ENCODE measurements at regions not wholly inside any gene's neighbourhood (a gene's known extent, or its start where the extent isn't known, plus 50 kb on each side); places are given as distances from the start of the nearest gene placed in this dataset.
A peak's percentile ranks its signal among the peaks of the same experiment; 100 is the strongest.

DNA sequence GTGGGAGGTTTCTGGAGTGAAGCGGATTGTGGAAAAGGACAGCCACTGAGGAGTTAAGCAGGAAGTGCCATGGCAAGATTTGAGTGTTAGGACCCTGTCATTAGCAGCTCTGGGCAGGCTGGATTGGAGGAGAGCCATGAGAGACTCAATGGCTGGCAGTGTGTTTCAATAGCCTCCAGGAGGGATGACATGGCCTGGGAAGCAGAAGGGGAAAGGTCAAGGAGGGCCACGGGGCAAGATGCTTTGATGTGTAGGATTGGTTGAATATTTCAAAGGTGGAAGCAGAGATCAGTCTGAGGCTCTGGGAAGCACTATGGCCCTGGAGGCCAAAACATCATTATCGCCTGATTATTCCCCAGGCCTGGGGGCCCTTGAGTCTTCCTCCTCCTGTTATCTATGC, 229.0 kb upstream of the HS6ST1 start:
- Histone ChIP-seq H3K9me3 (no peaks in the 10 kb centered on the region), H3K36me3 (no peaks in the 10 kb centered on the region), H3K4me1 (no peaks in the 10 kb centered on the region), H3K27ac (no peak overlapping the region), H3K27me3 (no peaks in the 10 kb centered on the region), H3K4me3 (no peak overlapping the region)
- DNase-seq, result no peak
- intact Hi-C loops (cut with DNase I), result no loop called here
- TF ChIP-seq, protein P1, sequence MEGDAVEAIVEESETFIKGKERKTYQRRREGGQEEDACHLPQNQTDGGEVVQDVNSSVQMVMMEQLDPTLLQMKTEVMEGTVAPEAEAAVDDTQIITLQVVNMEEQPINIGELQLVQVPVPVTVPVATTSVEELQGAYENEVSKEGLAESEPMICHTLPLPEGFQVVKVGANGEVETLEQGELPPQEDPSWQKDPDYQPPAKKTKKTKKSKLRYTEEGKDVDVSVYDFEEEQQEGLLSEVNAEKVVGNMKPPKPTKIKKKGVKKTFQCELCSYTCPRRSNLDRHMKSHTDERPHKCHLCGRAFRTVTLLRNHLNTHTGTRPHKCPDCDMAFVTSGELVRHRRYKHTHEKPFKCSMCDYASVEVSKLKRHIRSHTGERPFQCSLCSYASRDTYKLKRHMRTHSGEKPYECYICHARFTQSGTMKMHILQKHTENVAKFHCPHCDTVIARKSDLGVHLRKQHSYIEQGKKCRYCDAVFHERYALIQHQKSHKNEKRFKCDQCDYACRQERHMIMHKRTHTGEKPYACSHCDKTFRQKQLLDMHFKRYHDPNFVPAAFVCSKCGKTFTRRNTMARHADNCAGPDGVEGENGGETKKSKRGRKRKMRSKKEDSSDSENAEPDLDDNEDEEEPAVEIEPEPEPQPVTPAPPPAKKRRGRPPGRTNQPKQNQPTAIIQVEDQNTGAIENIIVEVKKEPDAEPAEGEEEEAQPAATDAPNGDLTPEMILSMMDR (IDR thresholded peaks at IDR 0.05), result no peak
- ATAC-seq, result no peak

DNA sequence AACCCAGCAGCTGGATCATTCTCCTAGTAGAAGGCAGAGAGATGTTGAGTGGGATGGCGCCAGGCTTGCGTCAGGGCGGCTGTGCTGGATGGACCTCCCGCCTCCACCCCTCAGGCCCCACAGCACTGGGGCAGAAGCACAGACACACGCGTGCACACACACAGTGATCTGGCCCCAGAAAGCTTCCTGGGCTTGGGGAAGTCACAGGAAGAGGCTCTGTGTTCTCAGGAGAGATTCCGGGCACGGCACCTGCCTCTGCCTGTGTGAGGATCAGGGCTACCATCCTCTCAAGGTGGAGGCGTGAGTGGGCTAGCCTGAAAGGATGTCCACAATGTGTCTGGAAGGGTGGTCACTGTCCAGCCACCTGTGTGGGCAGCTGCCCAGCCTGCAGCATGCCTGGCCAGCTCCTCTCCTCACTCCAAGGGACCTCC, 229.8 kb upstream of the HS6ST1 start:
- TF ChIP-seq, protein P1 (IDR thresholded peaks at IDR 0.05), result no peak
- Histone ChIP-seq H3K27me3 (no peaks in the 10 kb centered on the region), H3K36me3 (no peaks in the 10 kb centered on the region), H3K27ac (no peak overlapping the region), H3K4me3 (no peak overlapping the region), H3K4me1 (no peaks in the 10 kb centered on the region), H3K9me3 (no peaks in the 10 kb centered on the region)
- no peak for DNase-seq
- intact Hi-C loops (cut with DNase I), result no loop called here
- ATAC-seq, result no peak

DNA sequence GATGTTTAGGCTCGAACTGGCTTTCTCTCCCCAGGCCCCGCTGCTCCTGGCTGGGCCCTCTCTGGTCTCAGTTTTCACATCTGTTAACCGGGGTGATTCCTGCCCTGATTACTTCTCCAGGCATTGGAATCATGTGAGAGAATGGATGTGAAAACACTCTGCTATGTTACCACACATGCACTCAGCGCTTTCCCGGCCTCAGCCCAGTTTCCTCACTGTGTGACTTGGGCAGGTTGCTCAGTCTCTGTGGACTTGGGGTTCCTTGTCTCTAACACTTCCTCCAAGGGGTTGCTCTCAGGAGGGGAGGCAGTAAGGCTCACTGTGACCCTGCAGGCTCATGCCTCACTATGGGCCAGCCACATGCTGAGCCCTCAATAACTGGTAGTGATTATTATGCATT, 230.4 kb upstream of the HS6ST1 start:
- TF ChIP-seq, protein P1 (IDR thresholded peaks at IDR 0.05), result no peak
- no peak overlapping the region for H3K27ac ChIP-seq
- H3K9me3 ChIP-seq, result no peaks in the 10 kb centered on the region
- H3K27me3 ChIP-seq, result no peaks in the 10 kb centered on the region
- H3K36me3 ChIP-seq, result no peaks in the 10 kb centered on the region
- H3K4me1 ChIP-seq, result no peaks in the 10 kb centered on the region
- DNase-seq (no peak), ATAC-seq (no peak)
- H3K4me3 ChIP-seq, result no peak overlapping the region
- intact Hi-C loops (cut with DNase I), result no loop called here

DNA sequence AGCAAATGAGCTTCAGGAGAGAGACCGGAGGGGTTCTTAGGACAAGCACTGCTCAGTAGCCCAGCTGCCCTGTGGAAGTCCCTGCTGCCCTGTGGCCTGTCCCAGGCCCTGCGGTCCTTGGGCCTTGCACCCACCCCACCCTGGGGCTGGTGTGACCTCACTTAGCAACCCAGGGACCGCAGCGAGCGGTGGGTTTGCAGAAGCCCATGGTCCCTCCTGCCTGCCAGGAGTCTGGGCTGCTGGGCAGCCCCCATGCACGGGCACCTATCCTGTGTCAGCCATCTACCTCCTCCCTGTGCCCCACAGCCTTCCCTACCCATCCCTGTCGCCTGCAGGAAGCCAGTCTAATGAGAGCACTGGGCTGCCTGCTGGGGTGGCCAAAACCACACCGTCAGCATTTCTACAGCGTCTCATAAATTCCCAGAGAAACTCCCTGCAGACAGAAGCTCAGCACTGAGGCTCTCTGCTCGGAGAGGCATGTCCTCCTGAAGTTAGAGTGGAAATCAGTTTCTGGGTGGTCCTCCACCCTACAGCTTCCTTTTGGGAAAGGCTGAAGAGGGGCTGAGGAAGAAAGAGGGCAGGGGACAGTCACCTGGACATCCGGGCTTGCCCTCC, 231.1 kb upstream of the HS6ST1 start:
- peak in 1 of 4 donors; percentile 40 for DNase-seq
- no peaks in the 10 kb centered on the region for H3K36me3 ChIP-seq
- H3K4me1 ChIP-seq, result no peaks in the 10 kb centered on the region
- H3K27me3 ChIP-seq, result no peaks in the 10 kb centered on the region
- TF ChIP-seq, protein P1 (IDR thresholded peaks at IDR 0.05), result no peak
- ATAC-seq, result peak; percentile 60
- H3K9me3 ChIP-seq, result no peaks in the 10 kb centered on the region
- H3K27ac ChIP-seq, result no peak overlapping the region
- no peak overlapping the region for H3K4me3 ChIP-seq
- intact Hi-C loops (cut with DNase I), result no loop called here

DNA sequence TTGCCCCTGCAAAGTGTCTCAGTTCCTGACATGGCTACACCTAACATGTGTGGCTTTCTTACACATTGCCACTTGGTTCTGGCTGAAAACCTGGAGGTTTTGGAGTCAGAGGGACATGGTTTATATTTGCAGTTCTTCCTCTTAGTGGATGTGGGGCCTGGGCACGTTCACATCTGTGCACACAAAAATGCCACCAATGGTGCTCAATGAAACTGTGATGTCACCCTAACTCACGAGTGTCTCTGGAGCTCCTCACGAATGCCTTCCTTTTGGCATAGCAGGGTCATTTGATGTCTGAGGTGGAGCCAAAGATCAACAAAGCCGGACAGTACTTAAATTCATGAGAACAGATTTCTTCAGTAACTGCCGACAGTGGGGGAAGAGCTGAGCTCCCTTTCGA, 231.7 kb upstream of the HS6ST1 start:
- Histone ChIP-seq H3K36me3 (no peaks in the 10 kb centered on the region), H3K27me3 (no peaks in the 10 kb centered on the region), H3K4me1 (no peaks in the 10 kb centered on the region), H3K9me3 (no peaks in the 10 kb centered on the region), H3K27ac (no peak overlapping the region), H3K4me3 (no peak overlapping the region)
- TF ChIP-seq, protein P1 (IDR thresholded peaks at IDR 0.05), result no peak
- DNase-seq, result no peak
- intact Hi-C loops (cut with DNase I), result no loop called here
- no peak for ATAC-seq
